ENCODE measurements at regions not wholly inside any gene's neighbourhood (a gene's known extent, or its start where the extent isn't known, plus 50 kb on each side); places are given as distances from the start of the nearest gene placed in this dataset.
A peak's percentile ranks its signal among the peaks of the same experiment; 100 is the strongest.

DNA sequence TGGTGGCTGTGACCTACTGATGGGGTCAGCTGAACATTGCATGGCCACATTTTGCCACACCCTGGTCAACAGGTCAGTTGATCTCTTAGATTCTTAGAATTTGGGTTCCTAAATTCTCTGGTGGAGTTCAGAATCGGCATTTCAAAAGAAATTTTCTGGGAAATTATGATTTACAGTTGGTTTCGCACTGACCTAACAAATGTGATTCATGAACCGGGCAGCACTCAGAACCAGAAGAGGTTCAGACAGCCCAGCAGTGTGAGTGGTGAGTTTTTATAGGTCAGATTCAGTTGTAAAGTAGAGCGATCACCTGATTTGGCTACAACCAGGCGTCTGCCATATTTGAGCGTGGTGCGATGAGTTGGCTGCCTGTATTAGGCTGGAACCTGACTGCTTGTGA is 163.7 kb upstream of the GAS1 start (continued):
- no peak for TF ChIP-seq CTCF (conservative IDR thresholded peaks at IDR 0.05; ENCODE audit: low read depth in 2 of 2)
- no peak for TF ChIP-seq ZNF114 (CRISPR knock-in tag; IDR thresholded peaks at IDR 0.05)
- no peak for TF ChIP-seq ZNF462 (CRISPR knock-in tag; IDR thresholded peaks at IDR 0.05)

DNA sequence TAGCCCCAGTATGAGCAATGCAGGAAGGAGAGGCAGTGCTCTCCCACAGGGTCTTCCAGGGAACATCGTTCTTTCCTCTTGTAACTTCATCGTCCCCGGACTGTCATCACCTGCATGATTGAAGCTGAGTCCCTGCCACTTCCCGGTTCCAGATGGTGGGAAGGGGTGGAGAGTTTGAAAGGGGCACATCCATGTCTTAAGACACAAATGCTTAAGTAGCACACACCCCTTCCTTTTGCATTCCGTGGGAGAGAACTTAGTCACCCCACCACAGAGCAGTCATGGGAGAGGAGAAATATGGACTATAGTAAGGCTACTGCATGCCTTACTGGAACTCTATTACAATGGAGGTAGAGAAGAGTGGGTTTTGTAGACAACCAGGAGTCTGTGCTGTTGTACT is 165.3 kb upstream of the GAS1 start:
- peaks cover 8% of the 10 kb centered on the region; the same call in 2 of the 3 replicates for H3K9me3 Mint-ChIP-seq
- Histone ChIP-seq H3K9me2 (ENCODE audit: insufficient read depth) (no peaks in the 10 kb centered on the region), H2AFZ (0 out of 2 replicates have a peak overlapping the region, but pooled peaks have one; percentile 56), H3F3A (replicated peaks; ENCODE audit: low read depth) (no peaks in the 10 kb centered on the region), H3K27ac (ENCODE audit: low read depth) (no peak overlapping the region), H3K27me3 (ENCODE audit: insufficient read depth) (no peaks in the 10 kb centered on the region), H3K4me1 (ENCODE audit: insufficient read depth) (no peaks in the 10 kb centered on the region), H4K20me1 (replicated peaks; ENCODE audit: insufficient read depth) (no peaks in the 10 kb centered on the region), H3K4me2 (no peak overlapping the region), H3K36me3 (ENCODE audit: insufficient read depth) (no peaks in the 10 kb centered on the region), H3K4me3 (no peak overlapping the region), H3K79me2 (replicated peaks; ENCODE audit: insufficient read depth) (no peaks in the 10 kb centered on the region)
- H3K4me3 Mint-ChIP-seq: no peak overlapping the region
- H3K27me3 Mint-ChIP-seq (ENCODE audit: insufficient read depth, low read depth, poor library complexity): peaks cover 2% of the 10 kb centered on the region
- no peaks in the 10 kb centered on the region for H3K4me1 Mint-ChIP-seq
- ATAC-seq: no peak
- 0 out of 3 replicates have a peak, but pooled peaks cover 2% of the 10 kb centered on the region for H3K36me3 Mint-ChIP-seq (ENCODE audit: low read depth)
- no peak overlapping the region; the same call in 1 of the 2 replicates for H3K27ac Mint-ChIP-seq
- DNase-seq (ENCODE audit: low spot score): no peak
- no peak for TF ChIP-seq ZNF331 (CRISPR knock-in tag; IDR thresholded peaks at IDR 0.05; ENCODE audit: low read depth)
- TF ChIP-seq EZH2phosphoT487 (IDR thresholded peaks at IDR 0.05; ENCODE audit: unreplicated experiment): no peak
- TF ChIP-seq REST (IDR thresholded peaks at IDR 0.05; ENCODE audit: unreplicated experiment): no peak
- no peak for TF ChIP-seq STAT1 (IDR thresholded peaks at IDR 0.05; ENCODE audit: unreplicated experiment)
- no peak for TF ChIP-seq EZH2 (IDR thresholded peaks at IDR 0.05; ENCODE audit: low read depth, unreplicated experiment)
- TF ChIP-seq JUNB (IDR thresholded peaks at IDR 0.05; ENCODE audit: unreplicated experiment): no peak
- no peak for TF ChIP-seq ETS1 (IDR thresholded peaks at IDR 0.05)
